Esophagus squamous epithelium (tissue), 4 donors: ENCODE measurements at regions not wholly inside any gene's neighbourhood (a gene's known extent, or its start where the extent isn't known, plus 50 kb on each side); places are given as distances from the start of the nearest gene placed in this dataset.

Experiments used
- POLR2A ChIP-seq, 4 donors: fragments of 450-650 bp; IDR thresholded peaks; one replicate each; pipeline ENCODE4 v1.6.1; 2017; ENCODE audit warnings: antibody characterized with exemption in 4 of 4, mild to moderate bottlenecking in 4 of 4, moderate library complexity in 3 of 4
- TF ChIP-seq, protein P1 (sequence below), 6 experiments: fragments of 450-650 bp in 4 of 6; fragments of 200-600 bp in 2 of 6; sonication (generic) in 2 of 6; IDR thresholded peaks; one replicate each; pipeline ENCODE4 v1.5.1; 2016 to 2019; ENCODE audit warnings: antibody characterized with exemption in 6 of 6, mild to moderate bottlenecking in 4 of 6, moderate library complexity in 4 of 6

DNA sequence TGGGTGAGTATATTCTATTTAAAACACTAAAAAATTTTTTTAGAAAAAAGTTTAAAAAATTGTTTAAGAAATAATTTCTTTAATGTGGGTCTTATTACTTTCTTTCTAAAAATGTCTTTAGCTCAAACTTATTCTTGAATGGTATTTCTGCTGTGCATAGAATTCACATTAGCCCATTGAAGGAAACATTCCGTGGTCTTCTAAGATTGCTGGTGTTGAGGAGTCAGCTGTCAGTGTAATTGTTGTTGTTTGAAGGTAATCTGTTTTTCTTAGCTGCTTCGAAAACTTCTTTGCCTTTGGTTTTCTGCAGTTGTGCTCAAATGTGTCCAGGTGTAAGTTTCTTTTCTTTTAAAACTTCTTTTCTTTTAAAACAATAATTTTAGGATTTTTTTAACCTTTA lies 85.4 kb upstream of the KLF12 start:
- TF ChIP-seq, protein P1, sequence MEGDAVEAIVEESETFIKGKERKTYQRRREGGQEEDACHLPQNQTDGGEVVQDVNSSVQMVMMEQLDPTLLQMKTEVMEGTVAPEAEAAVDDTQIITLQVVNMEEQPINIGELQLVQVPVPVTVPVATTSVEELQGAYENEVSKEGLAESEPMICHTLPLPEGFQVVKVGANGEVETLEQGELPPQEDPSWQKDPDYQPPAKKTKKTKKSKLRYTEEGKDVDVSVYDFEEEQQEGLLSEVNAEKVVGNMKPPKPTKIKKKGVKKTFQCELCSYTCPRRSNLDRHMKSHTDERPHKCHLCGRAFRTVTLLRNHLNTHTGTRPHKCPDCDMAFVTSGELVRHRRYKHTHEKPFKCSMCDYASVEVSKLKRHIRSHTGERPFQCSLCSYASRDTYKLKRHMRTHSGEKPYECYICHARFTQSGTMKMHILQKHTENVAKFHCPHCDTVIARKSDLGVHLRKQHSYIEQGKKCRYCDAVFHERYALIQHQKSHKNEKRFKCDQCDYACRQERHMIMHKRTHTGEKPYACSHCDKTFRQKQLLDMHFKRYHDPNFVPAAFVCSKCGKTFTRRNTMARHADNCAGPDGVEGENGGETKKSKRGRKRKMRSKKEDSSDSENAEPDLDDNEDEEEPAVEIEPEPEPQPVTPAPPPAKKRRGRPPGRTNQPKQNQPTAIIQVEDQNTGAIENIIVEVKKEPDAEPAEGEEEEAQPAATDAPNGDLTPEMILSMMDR (IDR thresholded peaks at IDR 0.05), result no peak
- no peak for TF ChIP-seq POLR2A (IDR thresholded peaks at IDR 0.05)
